ENCODE measurements at regions not wholly inside any gene's neighbourhood (a gene's known extent, or its start where the extent isn't known, plus 50 kb on each side); places are given as distances from the start of the nearest gene placed in this dataset.

DNA sequence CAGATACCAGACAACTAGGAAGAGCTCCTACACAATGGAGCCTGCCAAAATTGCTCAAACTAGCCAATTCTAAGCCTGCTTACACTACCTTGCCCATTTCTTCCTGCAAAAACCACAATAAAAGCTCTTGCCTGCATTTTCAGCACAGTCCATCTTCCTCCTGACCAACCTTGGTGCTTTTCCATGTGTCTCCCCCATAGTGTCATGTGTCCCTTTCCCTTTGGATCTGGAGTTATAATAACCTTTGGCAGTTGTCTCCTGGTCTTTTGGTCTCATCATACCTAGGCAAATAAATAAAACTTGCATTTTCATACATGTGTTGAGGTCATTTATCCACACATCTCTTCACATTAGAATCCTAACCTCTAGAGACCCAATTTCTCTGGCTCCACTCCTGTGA is 203.1 kb upstream of the TRPC4 start:
- ATAC-seq (ENCODE audit: low read depth) = no peak
- Histone ChIP-seq H3K4ac (ENCODE audit: low read depth, low read length) (no peak overlapping the region), H4K8ac (ENCODE audit: low read depth in 2 of 2, low read length in 2 of 2) (no peak overlapping the region), H3K18ac (ENCODE audit: low read depth, low read length) (no peak overlapping the region), H3K9ac (ENCODE audit: low read depth, low read length) (no peak overlapping the region), H2AFZ (replicated peaks; ENCODE audit: low read length, poor library complexity) (no peak overlapping the region), H3K4me2 (ENCODE audit: low read depth, low read length) (no peak overlapping the region), H3K14ac (replicated peaks; ENCODE audit: low read depth, low read length) (no peak overlapping the region), H4K91ac (ENCODE audit: insufficient read depth, low read depth, low read length) (no peak overlapping the region), H3K4me3 (ENCODE audit: insufficient read depth, low read depth, low read length) (no peak overlapping the region), H3K56ac (ENCODE audit: extremely low read depth, insufficient read depth, low read length) (no peak overlapping the region), H2BK20ac (ENCODE audit: low read depth, low read length) (no peak overlapping the region), H3K9me1 (ENCODE audit: insufficient read depth, low read length) (no peaks in the 10 kb centered on the region), H4K5ac (ENCODE audit: low read depth, low read length) (no peak overlapping the region), H2AK5ac (ENCODE audit: low read depth, low read length) (no peak overlapping the region), H2BK120ac (ENCODE audit: low read depth, low read length) (no peak overlapping the region), H3K36me3 (ENCODE audit: control insufficient read depth, insufficient read depth, low read length) (no peaks in the 10 kb centered on the region), H3K27me3 (ENCODE audit: control insufficient read depth, insufficient read depth, low read length) (no peaks in the 10 kb centered on the region), H3K23ac (ENCODE audit: low read depth, low read length) (no peak overlapping the region), H2AK9ac (replicated peaks; ENCODE audit: low read depth, low read length, poor library complexity) (no peak overlapping the region), H3K4me1 (ENCODE audit: control insufficient read depth, insufficient read depth, low read length) (no peaks in the 10 kb centered on the region), H4K20me1 (ENCODE audit: insufficient read depth, low read length) (no peaks in the 10 kb centered on the region), H2BK5ac (ENCODE audit: low read depth, low read length, poor library complexity, severe bottlenecking) (no peak overlapping the region), H3K27ac (ENCODE audit: insufficient read depth, low read length) (no peak overlapping the region), H3K79me1 (ENCODE audit: low read depth in 1 of 2, low read length in 2 of 2) (no peaks in the 10 kb centered on the region), H2BK15ac (ENCODE audit: low read depth, low read length) (no peak overlapping the region), H3K9me3 (ENCODE audit: control insufficient read depth, insufficient read depth, low read length) (no peaks in the 10 kb centered on the region)
- in situ Hi-C loops (cut with MboI; ENCODE audit: low sequenced_read_pairs) (no loop called here), dilution Hi-C loops (cut with HindIII; ENCODE audit: low sequenced_read_pairs, unreplicated experiment) (no loop called here), intact Hi-C loops (cut with micrococcal nuclease) (no loop called here)
- no TSS peak for BruUV-seq (replicated peaks)
- TF ChIP-seq NFE2L2 (IDR thresholded peaks at IDR 0.05; ENCODE audit: low read depth, low read length) (no peak), MXI1 (IDR thresholded peaks at IDR 0.05; ENCODE audit: borderline replicate concordance, low read depth, low read length) (no peak), POLR2A (IDR thresholded peaks at IDR 0.05; ENCODE audit: low read depth, low read length) (no peak), SMC3 (IDR thresholded peaks at IDR 0.05; ENCODE audit: low read depth, low read length) (no peak), CEBPB (IDR thresholded peaks at IDR 0.05; ENCODE audit: low read depth, low read length) (no peak), FOS (IDR thresholded peaks at IDR 0.05; ENCODE audit: low read depth, low read length) (no peak), MAFK (IDR thresholded peaks at IDR 0.05; ENCODE audit: low read depth, low read length) (no peak), BHLHE40 (IDR thresholded peaks at IDR 0.05; ENCODE audit: low read depth, low read length) (no peak), CHD1 (IDR thresholded peaks at IDR 0.05; ENCODE audit: low read depth, low read length) (no peak), RFX5 (IDR thresholded peaks at IDR 0.05; ENCODE audit: low read depth, low read length) (no peak), RAD21 (IDR thresholded peaks at IDR 0.05; ENCODE audit: low read length) (no peak)
- TF ChIP-seq, protein P1, sequence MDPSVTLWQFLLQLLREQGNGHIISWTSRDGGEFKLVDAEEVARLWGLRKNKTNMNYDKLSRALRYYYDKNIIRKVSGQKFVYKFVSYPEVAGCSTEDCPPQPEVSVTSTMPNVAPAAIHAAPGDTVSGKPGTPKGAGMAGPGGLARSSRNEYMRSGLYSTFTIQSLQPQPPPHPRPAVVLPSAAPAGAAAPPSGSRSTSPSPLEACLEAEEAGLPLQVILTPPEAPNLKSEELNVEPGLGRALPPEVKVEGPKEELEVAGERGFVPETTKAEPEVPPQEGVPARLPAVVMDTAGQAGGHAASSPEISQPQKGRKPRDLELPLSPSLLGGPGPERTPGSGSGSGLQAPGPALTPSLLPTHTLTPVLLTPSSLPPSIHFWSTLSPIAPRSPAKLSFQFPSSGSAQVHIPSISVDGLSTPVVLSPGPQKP (IDR thresholded peaks at IDR 0.05; ENCODE audit: borderline replicate concordance, low read depth, low read length) = no peak
- TF ChIP-seq, protein P2, sequence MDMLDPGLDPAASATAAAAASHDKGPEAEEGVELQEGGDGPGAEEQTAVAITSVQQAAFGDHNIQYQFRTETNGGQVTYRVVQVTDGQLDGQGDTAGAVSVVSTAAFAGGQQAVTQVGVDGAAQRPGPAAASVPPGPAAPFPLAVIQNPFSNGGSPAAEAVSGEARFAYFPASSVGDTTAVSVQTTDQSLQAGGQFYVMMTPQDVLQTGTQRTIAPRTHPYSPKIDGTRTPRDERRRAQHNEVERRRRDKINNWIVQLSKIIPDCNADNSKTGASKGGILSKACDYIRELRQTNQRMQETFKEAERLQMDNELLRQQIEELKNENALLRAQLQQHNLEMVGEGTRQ (IDR thresholded peaks at IDR 0.05; ENCODE audit: low read depth, low read length) = no peak
- TF ChIP-seq, protein P3, sequence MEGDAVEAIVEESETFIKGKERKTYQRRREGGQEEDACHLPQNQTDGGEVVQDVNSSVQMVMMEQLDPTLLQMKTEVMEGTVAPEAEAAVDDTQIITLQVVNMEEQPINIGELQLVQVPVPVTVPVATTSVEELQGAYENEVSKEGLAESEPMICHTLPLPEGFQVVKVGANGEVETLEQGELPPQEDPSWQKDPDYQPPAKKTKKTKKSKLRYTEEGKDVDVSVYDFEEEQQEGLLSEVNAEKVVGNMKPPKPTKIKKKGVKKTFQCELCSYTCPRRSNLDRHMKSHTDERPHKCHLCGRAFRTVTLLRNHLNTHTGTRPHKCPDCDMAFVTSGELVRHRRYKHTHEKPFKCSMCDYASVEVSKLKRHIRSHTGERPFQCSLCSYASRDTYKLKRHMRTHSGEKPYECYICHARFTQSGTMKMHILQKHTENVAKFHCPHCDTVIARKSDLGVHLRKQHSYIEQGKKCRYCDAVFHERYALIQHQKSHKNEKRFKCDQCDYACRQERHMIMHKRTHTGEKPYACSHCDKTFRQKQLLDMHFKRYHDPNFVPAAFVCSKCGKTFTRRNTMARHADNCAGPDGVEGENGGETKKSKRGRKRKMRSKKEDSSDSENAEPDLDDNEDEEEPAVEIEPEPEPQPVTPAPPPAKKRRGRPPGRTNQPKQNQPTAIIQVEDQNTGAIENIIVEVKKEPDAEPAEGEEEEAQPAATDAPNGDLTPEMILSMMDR (conservative IDR thresholded peaks at IDR 0.05; ENCODE audit: low read depth, low read length) = no peak
- CTCF ChIA-PET = no interaction called here
- POLR2A ChIA-PET (ENCODE audit: unreplicated experiment) = interaction anchor here (0.6 kb wide), 1 partner anchor 29 kb away, joined by 4 read pairs; no protein-coding TSS in a partner anchor
- DNase-seq = no peak
